LNCAP (cell line): ENCODE measurements at regions not wholly inside any gene's neighbourhood (a gene's known extent, or its start where the extent isn't known, plus 50 kb on each side); places are given as distances from the start of the nearest gene placed in this dataset.

Experiments
- CTCF ChIP-seq: fragments of 450-650 bp; IDR thresholded peaks from 2 replicates; pipeline ENCODE4 v1.5.1; 2017; ENCODE audit warnings: mild to moderate bottlenecking

- no peak for TF ChIP-seq CTCF
These were observed 547.5 kb downstream of the MMUT start for GRCh38 chr6:48915591-48915990.

DNA sequence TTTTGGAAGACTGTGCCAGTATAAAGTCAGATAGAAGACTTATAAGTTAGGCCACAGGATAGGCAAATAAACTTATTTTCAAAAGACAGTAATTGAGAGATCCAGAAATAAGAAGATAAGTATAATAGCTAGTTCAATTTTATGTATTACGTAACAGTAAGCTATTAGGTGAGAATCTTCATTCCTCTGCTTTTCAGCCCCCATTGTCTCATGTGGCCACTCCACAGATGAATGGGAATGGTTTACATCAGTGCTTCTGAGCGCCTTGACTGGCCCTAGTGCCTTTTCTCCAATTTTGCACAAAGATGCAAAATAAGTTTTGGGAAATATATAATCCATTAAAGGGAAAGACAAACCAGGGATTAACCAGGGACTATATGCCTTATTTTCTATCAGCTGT lies 550.5 kb downstream of the MMUT start:
- no peak for TF ChIP-seq CTCF

GRCh38 chr6:48904809-48905208 lies 558.2 kb downstream of the MMUT start:
- no peak for TF ChIP-seq CTCF

DNA sequence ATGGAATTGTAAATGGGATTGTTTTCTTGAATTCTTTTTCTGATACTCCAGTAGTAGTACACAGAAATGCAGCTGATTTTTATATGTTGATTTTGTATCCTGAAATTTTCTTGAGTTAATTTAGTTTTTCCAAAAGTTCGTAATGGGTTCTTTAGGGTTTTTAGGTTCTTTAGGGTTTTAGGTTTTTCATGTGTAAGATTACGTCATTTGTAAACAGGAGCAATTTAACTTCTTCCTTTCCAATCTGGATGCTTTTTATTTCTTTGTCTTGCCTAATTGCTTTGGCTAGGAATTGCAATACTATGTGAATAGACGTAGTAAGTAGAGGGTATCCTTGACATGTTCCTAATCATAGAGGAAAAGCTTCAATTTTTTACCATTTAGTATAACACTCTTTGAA lies 568.6 kb downstream of the MMUT start:
- TF ChIP-seq CTCF: no peak

- no peak for TF ChIP-seq CTCF
These were observed 570.0 kb downstream of the MMUT start for GRCh38 chr6:48893048-48893447.

- TF ChIP-seq CTCF: no peak
These were observed 571.7 kb downstream of the MMUT start for GRCh38 chr6:48891308-48891707.

DNA sequence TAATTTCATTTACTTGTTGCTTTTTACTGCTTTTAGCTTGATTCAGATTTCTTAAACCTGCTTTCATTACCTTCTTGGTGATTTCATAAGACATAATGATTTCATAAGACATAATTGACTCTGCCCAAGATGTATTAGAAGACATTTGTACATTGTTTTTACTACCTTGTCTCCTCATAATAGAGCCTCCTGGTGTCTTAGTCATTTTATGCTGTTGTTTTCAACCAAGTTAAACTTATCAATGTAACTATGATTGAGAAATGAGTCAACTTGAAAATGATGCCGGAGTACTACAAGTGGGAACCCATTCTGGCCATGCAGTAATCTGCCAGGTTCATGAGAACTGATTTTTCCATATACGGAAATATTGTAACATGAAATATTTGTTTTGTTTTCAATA lies 573.6 kb downstream of the MMUT start:
- TF ChIP-seq CTCF: no peak

GRCh38 chr6:48883116-48883515 lies 579.9 kb downstream of the MMUT start:
- TF ChIP-seq CTCF: no peak
